K562 (cell line): ENCODE measurements at regions not wholly inside any gene's neighbourhood (a gene's known extent, or its start where the extent isn't known, plus 50 kb on each side); places are given as distances from the start of the nearest gene placed in this dataset.

Experiments used
- ATF3 ChIP-seq, 2 experiments: fragments of 450-650 bp in 1 of 2; sonication (generic) in 1 of 2; formaldehyde crosslinking in 1 of 2; IDR thresholded peaks in 1 of 2; conservative IDR thresholded peaks in 1 of 2; 2 replicates each; pipeline versions ENCODE4 v1.6.1 to v1.8.1; 2016 to 2023; ENCODE audit warnings: mild to moderate bottlenecking in 2 of 2, moderate library complexity in 2 of 2, inconsistent platforms in 1 of 2, missing genetic modification reagents in 1 of 2
- BCOR ChIP-seq: fragments of 450-650 bp; IDR thresholded peaks from 2 replicates; pipeline ENCODE4 v1.6.1; 2016
- FOXP4 ChIP-seq: sonication (generic); formaldehyde crosslinking; IDR thresholded peaks from 2 replicates; pipeline ENCODE4 v1.8.0; 2022; ENCODE audit warnings: mild to moderate bottlenecking, missing genetic modification reagents, borderline replicate concordance
- IRF2 ChIP-seq: sonication (generic); formaldehyde crosslinking; IDR thresholded peaks from 2 replicates; pipeline ENCODE4 v1.8.1; 2022; ENCODE audit warnings: mild to moderate bottlenecking, missing genetic modification reagents
- MCM2 ChIP-seq: fragments of 450-650 bp; IDR thresholded peaks from 2 replicates; pipeline ENCODE4 v1.6.1; 2017; ENCODE audit warnings: low read depth, mild to moderate bottlenecking
- MECOM ChIP-seq: fragments of 250-450 bp; sonication (Bioruptor Pico); IDR thresholded peaks from 2 replicates; pipeline ENCODE4 v1.8.0; 2022; ENCODE audit warnings: inconsistent platforms
- MEIS2 ChIP-seq: fragments of 450-650 bp; IDR thresholded peaks from 2 replicates; pipeline ENCODE4 v1.6.1; 2014; ENCODE audit warnings: mild to moderate bottlenecking; ENCODE audit not compliant: partially characterized antibody
- NFXL1 ChIP-seq: fragments of 450-650 bp; formaldehyde crosslinking; IDR thresholded peaks from 2 replicates; pipeline ENCODE4 v1.4.0; 2021; ENCODE audit warnings: mild to moderate bottlenecking
- POLR2H ChIP-seq: IDR thresholded peaks from 2 replicates; pipeline ENCODE4 v1.6.1; 2016; ENCODE audit warnings: missing genetic modification characterization, low read depth, mild to moderate bottlenecking, control low read depth, missing compliant biosample characterization, moderate library complexity
- PURB ChIP-seq: sonication (generic); formaldehyde crosslinking; IDR thresholded peaks from 2 replicates; pipeline ENCODE4 v1.9.0; 2021; ENCODE audit warnings: low read depth, mild to moderate bottlenecking, missing genetic modification reagents
- SIN3A ChIP-seq, 2 experiments: fragments of 150-350 bp in 1 of 2; IDR thresholded peaks; 2 replicates each; pipeline ENCODE4 v1.6.1; 2011 to 2016; ENCODE audit warnings: borderline replicate concordance in 2 of 2, low read depth in 2 of 2, low read length in 2 of 2, mild to moderate bottlenecking in 2 of 2, moderate library complexity in 2 of 2; ENCODE audit not compliant: control insufficient read depth in 1 of 2
- STAT6 ChIP-seq: sonication (generic); formaldehyde crosslinking; IDR thresholded peaks from 2 replicates; pipeline ENCODE4 v1.8.1; 2023; ENCODE audit warnings: mild to moderate bottlenecking, missing genetic modification reagents
- SUPT5H ChIP-seq: fragments of 450-650 bp; IDR thresholded peaks from 2 replicates; pipeline ENCODE4 v1.6.1; 2016
- TARDBP ChIP-seq: fragments of 450-650 bp; IDR thresholded peaks from 2 replicates; pipeline ENCODE4 v1.6.1; 2016
- U2AF1 ChIP-seq: fragments of 200-400 bp; formaldehyde crosslinking; optimal IDR thresholded peaks from 2 replicates; pipeline ENCODE3; 2017; ENCODE audit warnings: mild to moderate bottlenecking, low read depth, low read length, moderate library complexity
- WHSC1 ChIP-seq: IDR thresholded peaks from one replicate; pipeline ENCODE4 v1.6.1; 2012; ENCODE audit warnings: low read length, control low read depth, inconsistent platforms
- ZNF24 ChIP-seq: fragments of 450-650 bp; IDR thresholded peaks from 2 replicates; pipeline ENCODE4 v1.6.1; 2016
- ZNF695 ChIP-seq: fragments of 450-650 bp; formaldehyde crosslinking; IDR thresholded peaks from 2 replicates; pipeline ENCODE4 v1.4.0; 2020; ENCODE audit warnings: mild to moderate bottlenecking, moderate library complexity
- ZNF76 ChIP-seq: fragments of 250-450 bp; sonication (Bioruptor Pico); IDR thresholded peaks from 2 replicates; pipeline ENCODE4 v1.4.0; 2020; ENCODE audit warnings: mild to moderate bottlenecking, moderate library complexity, borderline replicate concordance
- TF ChIP-seq, protein P1 (sequence below): fragments of 450-650 bp; IDR thresholded peaks from 2 replicates; pipeline ENCODE4 v1.6.1; 2017; ENCODE audit warnings: antibody characterized with exemption, mild to moderate bottlenecking

- peak; percentile 11 for TF ChIP-seq MEIS2
- no peak for TF ChIP-seq BCOR
- no peak for TF ChIP-seq POLR2H (tag)
- TF ChIP-seq NFXL1 (CRISPR knock-in tag), result no peak
- TF ChIP-seq MCM2, result no peak
- TF ChIP-seq IRF2 (CRISPR knock-in tag), result no peak
- TF ChIP-seq PURB (CRISPR knock-in tag), result no peak
- TF ChIP-seq ZNF76 (CRISPR knock-in tag), result no peak
- TF ChIP-seq TARDBP, result no peak
- no peak for TF ChIP-seq U2AF1
- TF ChIP-seq MECOM, result no peak
- no peak for TF ChIP-seq ZNF24
- TF ChIP-seq SIN3A (IDR thresholded peaks at IDR 0.05; ENCODE audit: borderline replicate concordance in 2 of 2, control insufficient read depth in 1 of 2, low read depth in 2 of 2, low read length in 2 of 2), result no peak
- TF ChIP-seq SUPT5H, result no peak
- TF ChIP-seq, protein P1, sequence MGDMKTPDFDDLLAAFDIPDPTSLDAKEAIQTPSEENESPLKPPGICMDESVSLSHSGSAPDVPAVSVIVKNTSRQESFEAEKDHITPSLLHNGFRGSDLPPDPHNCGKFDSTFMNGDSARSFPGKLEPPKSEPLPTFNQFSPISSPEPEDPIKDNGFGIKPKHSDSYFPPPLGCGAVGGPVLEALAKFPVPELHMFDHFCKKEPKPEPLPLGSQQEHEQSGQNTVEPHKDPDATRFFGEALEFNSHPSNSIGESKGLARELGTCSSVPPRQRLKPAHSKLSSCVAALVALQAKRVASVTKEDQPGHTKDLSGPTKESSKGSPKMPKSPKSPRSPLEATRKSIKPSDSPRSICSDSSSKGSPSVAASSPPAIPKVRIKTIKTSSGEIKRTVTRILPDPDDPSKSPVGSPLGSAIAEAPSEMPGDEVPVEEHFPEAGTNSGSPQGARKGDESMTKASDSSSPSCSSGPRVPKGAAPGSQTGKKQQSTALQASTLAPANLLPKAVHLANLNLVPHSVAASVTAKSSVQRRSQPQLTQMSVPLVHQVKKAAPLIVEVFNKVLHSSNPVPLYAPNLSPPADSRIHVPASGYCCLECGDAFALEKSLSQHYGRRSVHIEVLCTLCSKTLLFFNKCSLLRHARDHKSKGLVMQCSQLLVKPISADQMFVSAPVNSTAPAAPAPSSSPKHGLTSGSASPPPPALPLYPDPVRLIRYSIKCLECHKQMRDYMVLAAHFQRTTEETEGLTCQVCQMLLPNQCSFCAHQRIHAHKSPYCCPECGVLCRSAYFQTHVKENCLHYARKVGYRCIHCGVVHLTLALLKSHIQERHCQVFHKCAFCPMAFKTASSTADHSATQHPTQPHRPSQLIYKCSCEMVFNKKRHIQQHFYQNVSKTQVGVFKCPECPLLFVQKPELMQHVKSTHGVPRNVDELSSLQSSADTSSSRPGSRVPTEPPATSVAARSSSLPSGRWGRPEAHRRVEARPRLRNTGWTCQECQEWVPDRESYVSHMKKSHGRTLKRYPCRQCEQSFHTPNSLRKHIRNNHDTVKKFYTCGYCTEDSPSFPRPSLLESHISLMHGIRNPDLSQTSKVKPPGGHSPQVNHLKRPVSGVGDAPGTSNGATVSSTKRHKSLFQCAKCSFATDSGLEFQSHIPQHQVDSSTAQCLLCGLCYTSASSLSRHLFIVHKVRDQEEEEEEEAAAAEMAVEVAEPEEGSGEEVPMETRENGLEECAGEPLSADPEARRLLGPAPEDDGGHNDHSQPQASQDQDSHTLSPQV, result no peak
- TF ChIP-seq WHSC1, result no peak
- TF ChIP-seq FOXP4 (CRISPR knock-in tag), result no peak
- 0 out of 2 replicates have a peak, but pooled peaks have one; percentile 45 for TF ChIP-seq ATF3 (IDR thresholded peaks at IDR 0.05)
- no peak for TF ChIP-seq ATF3 (CRISPR knock-in tag; conservative IDR thresholded peaks at IDR 0.05)
- no peak for TF ChIP-seq STAT6 (CRISPR knock-in tag)
- TF ChIP-seq ZNF695 (CRISPR knock-in tag), result no peak
These were observed 401.8 kb upstream of the FAT3 start (continued) for GRCh38 chr11:91822805-91823204.
